Endothelial cell of umbilical vein (primary cell): ENCODE measurements at regions not wholly inside any gene's neighbourhood (a gene's known extent, or its start where the extent isn't known, plus 50 kb on each side); places are given as distances from the start of the nearest gene placed in this dataset.

Source experiments
- EZH2 ChIP-seq: IDR thresholded peaks from 2 replicates; pipeline ENCODE4 v1.6.1; 2012; ENCODE audit warnings: borderline replicate concordance, low read depth, mild to moderate bottlenecking, moderate library complexity, low read length, inconsistent platforms; ENCODE audit not compliant: severe bottlenecking
- GATA2 ChIP-seq: IDR thresholded peaks from 2 replicates; pipeline ENCODE4 v1.7.0; 2011; ENCODE audit warnings: low read depth, mild to moderate bottlenecking, moderate library complexity, mixed read lengths, low read length; ENCODE audit not compliant: insufficient read length, insufficient read depth
- MYC ChIP-seq: IDR thresholded peaks from one replicate; pipeline ENCODE4 v1.6.1; 2011; ENCODE audit warnings: mild to moderate bottlenecking, low read depth, low read length
- POLR2A ChIP-seq: IDR thresholded peaks from 2 replicates; pipeline ENCODE4 v1.6.1; 2012; ENCODE audit warnings: low read depth, mild to moderate bottlenecking, control low read depth, low read length
- POLR2AphosphoS5 ChIP-seq: IDR thresholded peaks from 2 replicates; pipeline ENCODE4 v1.6.1; 2012; ENCODE audit warnings: low read depth, mild to moderate bottlenecking, control low read depth, low read length, moderate library complexity; ENCODE audit not compliant: insufficient read depth
- TF ChIP-seq, protein P1 (sequence below), 2 donors: IDR thresholded peaks; 1 replicate in 1 of 2; 2 replicates in 1 of 2; pipeline ENCODE4 v1.5.1; 2011; ENCODE audit warnings: low read length in 2 of 2, mild to moderate bottlenecking in 2 of 2, moderate library complexity in 2 of 2, control low read depth in 1 of 2, inconsistent platforms in 1 of 2, low read depth in 1 of 2; ENCODE audit not compliant: insufficient read depth in 1 of 2; ENCODE audit errors: extremely low read depth in 1 of 2
- TF ChIP-seq, protein P2 (sequence below): IDR thresholded peaks from 2 replicates; pipeline ENCODE4 v1.6.1; 2011; ENCODE audit not compliant: insufficient read depth, insufficient read length

DNA sequence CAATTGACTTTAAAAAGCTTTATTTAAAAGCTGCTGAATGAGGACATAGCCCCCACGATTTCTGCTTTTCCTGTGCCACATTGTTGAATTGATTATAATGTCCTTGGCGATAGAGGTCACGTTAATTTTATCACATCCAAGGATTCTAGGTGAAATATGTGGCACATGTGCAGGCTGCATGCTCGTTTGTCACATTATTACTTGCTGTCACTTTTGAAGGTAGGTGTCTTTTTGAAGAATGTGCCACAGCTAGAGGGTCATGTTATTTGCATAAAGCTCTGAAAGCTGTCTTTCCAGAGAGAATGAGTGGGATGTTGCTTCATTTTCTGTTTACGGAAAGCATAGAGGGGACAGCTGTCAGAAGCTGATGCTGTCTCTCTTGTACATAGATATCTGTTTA lies 927.6 kb upstream of the ATXN8OS start:
- TF ChIP-seq, protein P1, sequence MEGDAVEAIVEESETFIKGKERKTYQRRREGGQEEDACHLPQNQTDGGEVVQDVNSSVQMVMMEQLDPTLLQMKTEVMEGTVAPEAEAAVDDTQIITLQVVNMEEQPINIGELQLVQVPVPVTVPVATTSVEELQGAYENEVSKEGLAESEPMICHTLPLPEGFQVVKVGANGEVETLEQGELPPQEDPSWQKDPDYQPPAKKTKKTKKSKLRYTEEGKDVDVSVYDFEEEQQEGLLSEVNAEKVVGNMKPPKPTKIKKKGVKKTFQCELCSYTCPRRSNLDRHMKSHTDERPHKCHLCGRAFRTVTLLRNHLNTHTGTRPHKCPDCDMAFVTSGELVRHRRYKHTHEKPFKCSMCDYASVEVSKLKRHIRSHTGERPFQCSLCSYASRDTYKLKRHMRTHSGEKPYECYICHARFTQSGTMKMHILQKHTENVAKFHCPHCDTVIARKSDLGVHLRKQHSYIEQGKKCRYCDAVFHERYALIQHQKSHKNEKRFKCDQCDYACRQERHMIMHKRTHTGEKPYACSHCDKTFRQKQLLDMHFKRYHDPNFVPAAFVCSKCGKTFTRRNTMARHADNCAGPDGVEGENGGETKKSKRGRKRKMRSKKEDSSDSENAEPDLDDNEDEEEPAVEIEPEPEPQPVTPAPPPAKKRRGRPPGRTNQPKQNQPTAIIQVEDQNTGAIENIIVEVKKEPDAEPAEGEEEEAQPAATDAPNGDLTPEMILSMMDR (IDR thresholded peaks at IDR 0.05; ENCODE audit: extremely low read depth in 1 of 2, insufficient read depth in 1 of 2, low read depth in 1 of 2, low read length in 2 of 2), result no peak
- no peak for TF ChIP-seq POLR2AphosphoS5
- TF ChIP-seq GATA2, result no peak
- no peak for TF ChIP-seq POLR2A
- TF ChIP-seq, protein P2, sequence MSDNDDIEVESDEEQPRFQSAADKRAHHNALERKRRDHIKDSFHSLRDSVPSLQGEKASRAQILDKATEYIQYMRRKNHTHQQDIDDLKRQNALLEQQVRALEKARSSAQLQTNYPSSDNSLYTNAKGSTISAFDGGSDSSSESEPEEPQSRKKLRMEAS, result no peak
- no peak for TF ChIP-seq EZH2
- TF ChIP-seq MYC, result no peak
